CD4-positive, alpha-beta T cell (primary cell): ENCODE measurements at regions not wholly inside any gene's neighbourhood (a gene's known extent, or its start where the extent isn't known, plus 50 kb on each side); places are given as distances from the start of the nearest gene placed in this dataset.

Source experiments
- ATAC-seq: fragments of 200-7000 bp; cut with Tn5 transposase; one replicate; pipeline ENCODE4 v1.10.0; 2022; ENCODE audit warnings: mild to moderate bottlenecking; ENCODE audit not compliant: poor library complexity
- CTCF ChIA-PET: fragments of 350-600 bp; sonication (Branson Sonifier 250); formaldehyde crosslinking; loops from one replicate; lab custom pipeline; 2021; ENCODE audit warnings: antibody characterized with exemption, inconsistent platforms; lab: Charles Lee
- POLR2A ChIA-PET: fragments of 350-600 bp; sonication (Branson Sonifier 250); formaldehyde crosslinking; loops from one replicate; lab custom pipeline; 2021; ENCODE audit warnings: antibody characterized with exemption, inconsistent platforms; lab: Charles Lee
- DNase-seq, 14 experiments: peaks; one replicate each; pipeline ENCODE4 v3.0.0-alpha.2; 2013 to 2020; ENCODE audit warnings: mixed read lengths in 2 of 14
- H3K27ac ChIP-seq, 2 donors: one replicate each; pipeline versions ENCODE4 v1.5.1 to v1.7.0; 2013; ENCODE audit warnings: low read length in 2 of 2, low read depth in 1 of 2, mild to moderate bottlenecking in 1 of 2
- H3K27me3 ChIP-seq, 2 experiments: 1 replicate in 1 of 2; 2 replicates in 1 of 2; pipeline versions ENCODE4 v1.6.1 to v1.7.0; 2013; ENCODE audit warnings: low read length in 2 of 2, control low read depth in 1 of 2, mild to moderate bottlenecking in 1 of 2, moderate library complexity in 1 of 2; ENCODE audit not compliant: insufficient read depth in 2 of 2, control insufficient read depth in 1 of 2
- H3K36me3 ChIP-seq: one replicate; pipeline ENCODE4 v1.6.1; 2013; ENCODE audit warnings: low read length, control low read depth; ENCODE audit not compliant: insufficient read depth
- H3K4me1 ChIP-seq: one replicate; pipeline ENCODE4 v1.6.1; 2013; ENCODE audit warnings: low read length, control low read depth; ENCODE audit not compliant: insufficient read depth
- H3K4me3 ChIP-seq: one replicate; pipeline ENCODE4 v1.5.1; 2013; ENCODE audit warnings: mild to moderate bottlenecking, low read length, moderate library complexity
- H3K9me3 ChIP-seq, 2 experiments: 1 replicate in 1 of 2; 2 replicates in 1 of 2; pipeline versions ENCODE4 v1.6.1 to v1.7.0; 2013; ENCODE audit warnings: low read length in 2 of 2, mild to moderate bottlenecking in 2 of 2, control low read depth in 1 of 2, moderate library complexity in 1 of 2; ENCODE audit not compliant: control insufficient read depth in 1 of 2, insufficient read depth in 1 of 2
- H3K27ac Mint-ChIP-seq: one replicate; pipeline ENCODE4 v1.8.0; 2020; ENCODE audit warnings: mixed read lengths
- H3K27me3 Mint-ChIP-seq: one replicate; pipeline ENCODE4 v1.8.0; 2021; ENCODE audit warnings: mixed read lengths
- H3K36me3 Mint-ChIP-seq: one replicate; pipeline ENCODE4 v1.8.0; 2021; ENCODE audit warnings: low read depth, mixed read lengths
- H3K4me1 Mint-ChIP-seq: one replicate; pipeline ENCODE4 v1.8.0; 2021; ENCODE audit warnings: low read depth, mixed read lengths
- H3K4me3 Mint-ChIP-seq: one replicate; pipeline ENCODE4 v1.8.0; 2020; ENCODE audit warnings: mild to moderate bottlenecking, mixed read lengths
- H3K9me3 Mint-ChIP-seq: one replicate; pipeline ENCODE4 v1.8.0; 2020; ENCODE audit warnings: mixed read lengths
- CTCF ChIP-seq: fragments of 200-600 bp; IDR thresholded peaks from one replicate; pipeline ENCODE4 v1.8.0; 2022; ENCODE audit warnings: antibody characterized with exemption, mild to moderate bottlenecking
- intact Hi-C, 2 experiments: fragments of 100-400 bp; cut with DNase I in 1 of 2; cut with micrococcal nuclease in 1 of 2; formaldehyde crosslinking; loops; one replicate each; pipeline versions ENCODE4 v1.15.1 to v1.9.0; 2023 to 2025; cut with DNase I, micrococcal nuclease

DNA sequence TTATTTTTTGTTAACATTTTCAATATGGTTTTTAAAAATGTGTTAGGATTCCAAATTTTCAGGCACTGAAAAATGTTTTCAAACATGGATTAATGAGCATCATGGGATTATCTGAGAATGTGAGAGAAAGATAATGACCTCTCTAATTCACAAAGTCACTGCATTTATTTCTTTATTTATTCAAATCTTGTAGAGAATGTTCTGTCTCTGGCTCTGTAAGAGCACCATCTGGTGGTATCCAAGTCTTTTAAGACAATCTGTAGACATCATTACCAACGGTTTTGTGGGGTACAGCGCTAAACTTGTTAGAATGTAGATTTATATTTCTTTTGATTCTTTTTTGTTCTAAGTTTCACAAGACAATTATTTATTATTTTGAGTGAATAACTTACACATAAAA is 956.0 kb upstream of the NOVA1 start:
- Histone ChIP-seq H3K9me3 (peaks cover 0 to 3% of the 10 kb centered on the region in 2 experiments), H3K27ac (no peak overlapping the region), H3K27me3 (no peaks in the 10 kb centered on the region), H3K4me1 (no peaks in the 10 kb centered on the region), H3K4me3 (no peak overlapping the region), H3K36me3 (no peaks in the 10 kb centered on the region)
- no peak overlapping the region for H3K4me3 Mint-ChIP-seq
- TF ChIP-seq CTCF: no peak
- no peaks in the 10 kb centered on the region for H3K27me3 Mint-ChIP-seq
- POLR2A ChIA-PET: no interaction called here
- DNase-seq: no peak
- H3K27ac Mint-ChIP-seq: no peak overlapping the region
- H3K36me3 Mint-ChIP-seq: no peaks in the 10 kb centered on the region
- no peaks in the 10 kb centered on the region for H3K4me1 Mint-ChIP-seq
- CTCF ChIA-PET: no interaction called here
- peaks cover 12% of the 10 kb centered on the region for H3K9me3 Mint-ChIP-seq
- intact Hi-C loops: no loop called here
- no peak for ATAC-seq

DNA sequence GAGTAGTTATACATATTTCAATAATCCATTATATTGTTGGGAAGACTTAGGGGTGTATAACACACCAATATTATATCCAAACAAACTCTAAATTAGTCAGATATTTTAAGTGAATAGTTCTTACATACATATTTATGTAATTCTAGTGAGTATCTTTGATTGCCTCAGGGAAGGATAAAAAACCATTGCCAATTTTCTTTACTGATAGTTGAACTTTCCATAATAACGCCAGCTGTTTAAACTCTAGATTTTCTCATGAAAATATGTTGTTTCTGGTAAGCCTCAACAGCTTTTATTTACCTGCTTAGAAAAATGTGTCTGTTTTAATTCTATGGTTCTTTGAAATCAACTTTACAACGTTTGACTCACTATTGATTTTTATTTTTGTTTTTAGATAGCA is 959.6 kb upstream of the NOVA1 start:
- no peak for DNase-seq
- no peaks in the 10 kb centered on the region for H3K4me1 Mint-ChIP-seq
- intact Hi-C loops: no loop called here
- Histone ChIP-seq H3K9me3 (no peaks in the 10 kb centered on the region), H3K27ac (no peak overlapping the region), H3K36me3 (no peaks in the 10 kb centered on the region), H3K4me3 (no peak overlapping the region), H3K27me3 (no peaks in the 10 kb centered on the region), H3K4me1 (no peaks in the 10 kb centered on the region)
- no peak overlapping the region for H3K4me3 Mint-ChIP-seq
- no peaks in the 10 kb centered on the region for H3K27me3 Mint-ChIP-seq
- no peak overlapping the region for H3K27ac Mint-ChIP-seq
- H3K36me3 Mint-ChIP-seq: no peaks in the 10 kb centered on the region
- CTCF ChIA-PET: no interaction called here
- POLR2A ChIA-PET: no interaction called here
- no peak for TF ChIP-seq CTCF
- no peak for ATAC-seq
- peaks cover 8% of the 10 kb centered on the region for H3K9me3 Mint-ChIP-seq

DNA sequence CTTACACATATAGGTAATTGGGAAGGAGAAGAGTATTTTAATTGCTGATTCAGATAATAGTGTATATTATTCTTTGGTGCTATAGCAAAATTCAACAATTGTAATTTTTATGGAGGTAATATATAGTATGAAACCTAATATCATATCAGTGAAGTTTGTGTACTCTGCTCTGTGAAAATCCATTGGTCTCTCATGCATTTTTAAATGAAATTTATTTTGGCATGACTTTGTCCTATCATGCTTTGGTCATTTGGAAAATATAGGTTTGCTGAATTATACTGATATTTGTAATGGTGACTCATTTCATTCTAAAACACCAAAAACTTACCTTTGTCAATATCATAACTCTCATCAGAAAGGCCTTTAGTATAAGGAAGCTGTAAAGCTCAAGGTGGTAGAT is 962.0 kb upstream of the NOVA1 start:
- H3K4me1 ChIP-seq: no peaks in the 10 kb centered on the region
- Mint-ChIP-seq H3K27ac (no peak overlapping the region), H3K9me3 (peaks cover 15% of the 10 kb centered on the region), H3K27me3 (no peaks in the 10 kb centered on the region), H3K4me1 (no peaks in the 10 kb centered on the region), H3K4me3 (no peak overlapping the region), H3K36me3 (no peaks in the 10 kb centered on the region)
- H3K27me3 ChIP-seq: no peaks in the 10 kb centered on the region
- TF ChIP-seq CTCF: no peak
- ATAC-seq (no peak), DNase-seq (no peak)
- H3K27ac ChIP-seq: no peak overlapping the region
- ChIA-PET POLR2A (no interaction called here), CTCF (no interaction called here)
- H3K36me3 ChIP-seq: no peaks in the 10 kb centered on the region
- no peak overlapping the region for H3K4me3 ChIP-seq
- intact Hi-C loops: no loop called here
- H3K9me3 ChIP-seq: no peaks in the 10 kb centered on the region
